ENCODE measurements at regions not wholly inside any gene's neighbourhood (a gene's known extent, or its start where the extent isn't known, plus 50 kb on each side); places are given as distances from the start of the nearest gene placed in this dataset.

DNA sequence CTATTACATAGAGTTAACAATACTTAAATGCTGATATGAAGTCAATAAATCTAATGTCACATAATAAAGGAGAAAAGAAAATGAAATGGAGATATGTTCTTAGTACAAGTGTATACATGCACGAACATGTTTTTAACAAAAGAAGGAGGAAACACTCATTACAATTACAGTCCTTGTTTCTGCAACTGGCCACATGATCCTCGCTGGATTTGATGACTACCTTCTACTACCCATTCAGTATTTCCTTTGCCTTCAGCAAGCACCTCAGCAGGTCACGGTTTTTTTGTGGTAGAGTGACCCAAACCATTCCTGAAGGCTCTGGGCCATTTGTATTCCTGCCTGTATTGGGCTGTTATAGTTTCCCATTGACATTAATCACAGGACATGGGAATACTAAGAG, 172.8 kb upstream of the CXADR start:
- H3K4me3 ChIP-seq, result no peak overlapping the region
- 77% methylated on average over 3 of the region's 3 CpGs for WGBS
- no peak for DNase-seq (ENCODE audit: low spot score)
- no peaks in the 10 kb centered on the region for H3K9me3 ChIP-seq
- H3K4me1 ChIP-seq (replicated peaks), result no peaks in the 10 kb centered on the region
- no peak overlapping the region for H3K27ac ChIP-seq
- intact Hi-C loops (cut with DNase I), result no loop called here
- H3K36me3 ChIP-seq, result no peaks in the 10 kb centered on the region
- TF ChIP-seq POLR2AphosphoS5 (IDR thresholded peaks at IDR 0.05), result no peak
- no peak for TF ChIP-seq POLR2A (IDR thresholded peaks at IDR 0.05)
- TF ChIP-seq, protein P1, sequence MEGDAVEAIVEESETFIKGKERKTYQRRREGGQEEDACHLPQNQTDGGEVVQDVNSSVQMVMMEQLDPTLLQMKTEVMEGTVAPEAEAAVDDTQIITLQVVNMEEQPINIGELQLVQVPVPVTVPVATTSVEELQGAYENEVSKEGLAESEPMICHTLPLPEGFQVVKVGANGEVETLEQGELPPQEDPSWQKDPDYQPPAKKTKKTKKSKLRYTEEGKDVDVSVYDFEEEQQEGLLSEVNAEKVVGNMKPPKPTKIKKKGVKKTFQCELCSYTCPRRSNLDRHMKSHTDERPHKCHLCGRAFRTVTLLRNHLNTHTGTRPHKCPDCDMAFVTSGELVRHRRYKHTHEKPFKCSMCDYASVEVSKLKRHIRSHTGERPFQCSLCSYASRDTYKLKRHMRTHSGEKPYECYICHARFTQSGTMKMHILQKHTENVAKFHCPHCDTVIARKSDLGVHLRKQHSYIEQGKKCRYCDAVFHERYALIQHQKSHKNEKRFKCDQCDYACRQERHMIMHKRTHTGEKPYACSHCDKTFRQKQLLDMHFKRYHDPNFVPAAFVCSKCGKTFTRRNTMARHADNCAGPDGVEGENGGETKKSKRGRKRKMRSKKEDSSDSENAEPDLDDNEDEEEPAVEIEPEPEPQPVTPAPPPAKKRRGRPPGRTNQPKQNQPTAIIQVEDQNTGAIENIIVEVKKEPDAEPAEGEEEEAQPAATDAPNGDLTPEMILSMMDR (IDR thresholded peaks at IDR 0.05), result no peak
- H3K27me3 ChIP-seq (replicated peaks; ENCODE audit: insufficient read depth), result no peaks in the 10 kb centered on the region

DNA sequence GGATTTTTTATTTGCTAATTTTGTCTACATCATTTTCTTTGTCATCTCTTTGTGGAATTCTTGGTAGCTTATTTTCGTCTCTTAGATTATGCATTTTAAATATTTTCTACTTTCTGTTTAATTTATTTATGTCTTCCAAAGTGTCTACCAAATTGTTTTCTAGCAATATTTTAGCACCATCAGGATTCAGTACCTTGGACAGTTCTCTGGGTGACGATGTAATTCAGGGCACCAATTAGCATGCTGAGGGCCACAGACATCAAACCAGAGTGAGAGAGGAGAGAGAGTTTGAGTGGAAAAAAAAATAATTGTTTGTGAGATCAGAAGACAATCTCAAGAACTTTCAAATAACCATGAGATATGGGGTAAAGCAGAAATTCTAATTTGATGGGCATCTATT, 169.8 kb upstream of the CXADR start:
- Histone ChIP-seq H3K9me3 (no peaks in the 10 kb centered on the region), H3K4me1 (replicated peaks) (no peaks in the 10 kb centered on the region), H3K36me3 (no peaks in the 10 kb centered on the region), H3K4me3 (no peak overlapping the region), H3K27ac (no peak overlapping the region), H3K27me3 (replicated peaks; ENCODE audit: insufficient read depth) (no peaks in the 10 kb centered on the region)
- no peak for DNase-seq (ENCODE audit: low spot score)
- TF ChIP-seq POLR2AphosphoS5 (IDR thresholded peaks at IDR 0.05) (no peak), POLR2A (IDR thresholded peaks at IDR 0.05) (no peak)
- TF ChIP-seq, protein P1 (IDR thresholded peaks at IDR 0.05), result no peak
- intact Hi-C loops (cut with DNase I), result no loop called here
- WGBS, result 43% methylated on average over 2 of the region's 2 CpGs

DNA sequence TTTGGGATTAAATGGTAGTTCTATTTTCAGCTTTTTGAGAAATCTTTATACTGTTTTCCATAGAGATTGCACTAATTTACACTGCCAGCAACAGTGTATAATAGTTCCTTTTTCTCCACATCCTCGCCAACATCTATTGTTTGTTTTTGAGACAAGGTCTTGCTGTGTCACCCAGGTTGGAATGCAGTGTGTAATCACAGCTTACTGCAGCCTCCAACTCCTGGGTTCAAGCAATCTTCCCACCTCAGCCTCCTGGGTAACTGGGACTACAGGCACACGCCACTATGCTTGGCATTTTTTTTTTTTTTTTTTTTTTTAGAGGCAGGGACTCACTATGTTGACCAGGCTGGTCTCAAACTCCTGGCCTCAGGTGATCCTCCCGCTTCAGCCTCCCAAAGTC, 164.5 kb upstream of the CXADR start:
- 89% methylated on average over 3 of the region's 3 CpGs for WGBS
- Histone ChIP-seq H3K27me3 (replicated peaks; ENCODE audit: insufficient read depth) (no peaks in the 10 kb centered on the region), H3K36me3 (no peaks in the 10 kb centered on the region), H3K4me1 (replicated peaks) (no peaks in the 10 kb centered on the region), H3K4me3 (no peak overlapping the region), H3K27ac (no peak overlapping the region), H3K9me3 (no peaks in the 10 kb centered on the region)
- intact Hi-C loops (cut with DNase I), result no loop called here
- TF ChIP-seq, protein P1 (IDR thresholded peaks at IDR 0.05), result no peak
- TF ChIP-seq POLR2AphosphoS5 (IDR thresholded peaks at IDR 0.05), result no peak
- no peak for TF ChIP-seq POLR2A (IDR thresholded peaks at IDR 0.05)
- no peak for DNase-seq (ENCODE audit: low spot score)

DNA sequence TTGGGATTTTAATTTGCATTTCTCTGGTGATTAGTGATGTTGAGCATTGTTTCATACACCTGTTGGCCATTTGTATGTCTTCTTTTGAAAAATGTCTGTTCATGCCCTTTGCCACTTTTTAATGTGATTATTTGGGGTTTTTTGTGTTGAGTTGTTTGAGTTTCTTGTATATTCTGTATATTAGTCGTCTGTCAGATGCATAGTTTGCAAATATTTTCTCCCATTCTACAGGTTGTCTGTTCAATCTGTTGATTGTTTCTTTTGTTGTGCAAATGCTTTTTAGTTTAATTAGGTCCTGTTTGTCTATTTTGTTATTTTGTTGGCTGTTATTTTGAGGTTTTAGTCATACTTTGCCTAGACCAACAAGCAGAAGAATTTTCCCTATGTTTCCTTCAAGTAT, 164.0 kb upstream of the CXADR start:
- intact Hi-C loops (cut with DNase I), result no loop called here
- 91% methylated on average over 1 of the region's 1 CpG for WGBS

DNA sequence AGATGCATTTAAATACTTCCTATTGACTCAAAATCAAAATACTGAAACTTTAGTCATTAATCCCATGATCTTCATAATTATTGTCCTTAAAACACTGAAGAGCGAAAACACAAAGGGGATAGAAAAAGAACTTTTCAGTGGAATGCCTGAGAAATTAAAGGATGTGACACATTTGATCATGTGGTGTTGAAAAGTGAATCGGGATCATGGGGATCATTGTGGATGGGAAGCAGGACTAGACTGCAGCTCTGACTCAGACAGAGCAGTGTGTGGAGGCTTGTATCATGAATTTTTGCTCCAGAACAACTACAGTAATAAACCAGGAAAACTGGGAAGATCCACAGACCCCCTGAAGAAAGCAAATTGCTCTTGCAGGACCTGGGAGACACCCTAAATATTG, 161.1 kb upstream of the CXADR start:
- Histone ChIP-seq H3K27me3 (replicated peaks; ENCODE audit: insufficient read depth) (no peaks in the 10 kb centered on the region), H3K27ac (no peak overlapping the region), H3K9me3 (no peaks in the 10 kb centered on the region), H3K4me1 (replicated peaks) (no peaks in the 10 kb centered on the region), H3K36me3 (no peaks in the 10 kb centered on the region), H3K4me3 (no peak overlapping the region)
- no peak for DNase-seq (ENCODE audit: low spot score)
- 90% methylated on average over 2 of the region's 2 CpGs for WGBS
- intact Hi-C loops (cut with DNase I), result no loop called here
- TF ChIP-seq POLR2A (IDR thresholded peaks at IDR 0.05), result no peak
- no peak for TF ChIP-seq POLR2AphosphoS5 (IDR thresholded peaks at IDR 0.05)
- TF ChIP-seq, protein P1 (IDR thresholded peaks at IDR 0.05), result no peak

More for the DNA sequence above, 164.0 kb upstream of the CXADR start:
- H3K27me3 ChIP-seq (replicated peaks; ENCODE audit: insufficient read depth), result no peaks in the 10 kb centered on the region
- no peaks in the 10 kb centered on the region for H3K36me3 ChIP-seq
- TF ChIP-seq POLR2A (IDR thresholded peaks at IDR 0.05) (no peak), POLR2AphosphoS5 (IDR thresholded peaks at IDR 0.05) (no peak)
- TF ChIP-seq, protein P1 (IDR thresholded peaks at IDR 0.05), result no peak
- H3K4me3 ChIP-seq, result no peak overlapping the region
- H3K4me1 ChIP-seq (replicated peaks), result no peaks in the 10 kb centered on the region
- no peak for DNase-seq (ENCODE audit: low spot score)
- no peak overlapping the region for H3K27ac ChIP-seq
- H3K9me3 ChIP-seq, result no peaks in the 10 kb centered on the region

All from prostate gland (tissue), 2 donors.